ENCODE measurements at regions not wholly inside any gene's neighbourhood (a gene's known extent, or its start where the extent isn't known, plus 50 kb on each side); places are given as distances from the start of the nearest gene placed in this dataset.
"Not testable (repeated sequence)": the region's sequence is repeated elsewhere in the genome, so short reads cannot be mapped to it uniquely, and the experiment has no call there.

GRCh38 chr6:168377856-168378832 is 58.6 kb upstream of the DACT2 start:
- H3K56ac ChIP-seq (ENCODE audit: extremely low read depth, insufficient read depth, low read length), result no peak overlapping the region
- H4K8ac ChIP-seq (ENCODE audit: low read depth in 2 of 2, low read length in 2 of 2), result no peak overlapping the region
- intact Hi-C loops (cut with micrococcal nuclease), result no loop called here
- no peak overlapping the region for H3K4ac ChIP-seq (ENCODE audit: low read depth, low read length)
- BruUV-seq (replicated peaks), result no TSS peak
- no peaks in the 10 kb centered on the region for H4K20me1 ChIP-seq (ENCODE audit: insufficient read depth, low read length)
- H3K9ac ChIP-seq (ENCODE audit: low read depth, low read length), result no peak overlapping the region
- H3K23ac ChIP-seq (ENCODE audit: low read depth, low read length), result no peak overlapping the region
- H3K18ac ChIP-seq (ENCODE audit: low read depth, low read length), result no peak overlapping the region
- no peak overlapping the region for H2BK15ac ChIP-seq (ENCODE audit: low read depth, low read length)
- H3K4me3 ChIP-seq (ENCODE audit: insufficient read depth, low read depth, low read length), result no peak overlapping the region
- 78% methylated on average over 11 of the region's 28 CpGs; no CpG with 5 or more reads in 1 of the 2 experiments for WGBS, 2 experiments (ENCODE audit: extremely low coverage in 2 of 2, insufficient read length in 1 of 2)
- no peaks in the 10 kb centered on the region for H3K9me1 ChIP-seq (ENCODE audit: insufficient read depth, low read length)
- DNase-seq, result no peak
- TF ChIP-seq SMC3 (IDR thresholded peaks at IDR 0.05; ENCODE audit: low read depth, low read length) (no peak), BHLHE40 (IDR thresholded peaks at IDR 0.05; ENCODE audit: low read depth, low read length) (no peak), RFX5 (IDR thresholded peaks at IDR 0.05; ENCODE audit: low read depth, low read length) (no peak), MAZ (IDR thresholded peaks at IDR 0.05; ENCODE audit: borderline replicate concordance, low read depth, low read length) (no peak), CEBPB (IDR thresholded peaks at IDR 0.05; ENCODE audit: low read depth, low read length) (no peak), RCOR1 (IDR thresholded peaks at IDR 0.05; ENCODE audit: insufficient replicate concordance, low read length) (no peak)
- H2AK5ac ChIP-seq (ENCODE audit: low read depth, low read length), result no peak overlapping the region
- no peak overlapping the region for H3K4me2 ChIP-seq (ENCODE audit: low read depth, low read length)
- ATAC-seq (ENCODE audit: low read depth), result no peak
- H2BK20ac ChIP-seq (ENCODE audit: low read depth, low read length), result no peak overlapping the region
- H3K36me3 ChIP-seq (ENCODE audit: control insufficient read depth, insufficient read depth, low read length), result no peaks in the 10 kb centered on the region
- no peak overlapping the region for H2AFZ ChIP-seq (replicated peaks; ENCODE audit: low read length, poor library complexity)
- no peaks in the 10 kb centered on the region for H3K79me1 ChIP-seq (ENCODE audit: low read depth in 1 of 2, low read length in 2 of 2)
- no peak overlapping the region for H2BK120ac ChIP-seq (ENCODE audit: low read depth, low read length)
- no peak overlapping the region for H3K27ac ChIP-seq (ENCODE audit: insufficient read depth, low read length)
- dilution Hi-C loops (cut with HindIII; ENCODE audit: low sequenced_read_pairs, unreplicated experiment), result no loop called here
- peaks cover 68% of the 10 kb centered on the region for H3K9me3 ChIP-seq (ENCODE audit: control insufficient read depth, insufficient read depth, low read length)
- H3K4me1 ChIP-seq (ENCODE audit: control insufficient read depth, insufficient read depth, low read length), result no peaks in the 10 kb centered on the region
- ChIA-PET POLR2A (ENCODE audit: unreplicated experiment) (no interaction called here), CTCF (no interaction called here)
- H4K5ac ChIP-seq (ENCODE audit: low read depth, low read length), result no peak overlapping the region
- in situ Hi-C loops (cut with MboI; ENCODE audit: low sequenced_read_pairs), result no loop called here
- no peak overlapping the region for H2AK9ac ChIP-seq (replicated peaks; ENCODE audit: low read depth, low read length, poor library complexity)
- no peak overlapping the region for H4K91ac ChIP-seq (ENCODE audit: insufficient read depth, low read depth, low read length)
- H2BK5ac ChIP-seq (ENCODE audit: low read depth, low read length, poor library complexity, severe bottlenecking), result no peak overlapping the region
- no peaks in the 10 kb centered on the region for H3K27me3 ChIP-seq (ENCODE audit: control insufficient read depth, insufficient read depth, low read length)
- no peak overlapping the region for H3K14ac ChIP-seq (replicated peaks; ENCODE audit: low read depth, low read length)

DNA sequence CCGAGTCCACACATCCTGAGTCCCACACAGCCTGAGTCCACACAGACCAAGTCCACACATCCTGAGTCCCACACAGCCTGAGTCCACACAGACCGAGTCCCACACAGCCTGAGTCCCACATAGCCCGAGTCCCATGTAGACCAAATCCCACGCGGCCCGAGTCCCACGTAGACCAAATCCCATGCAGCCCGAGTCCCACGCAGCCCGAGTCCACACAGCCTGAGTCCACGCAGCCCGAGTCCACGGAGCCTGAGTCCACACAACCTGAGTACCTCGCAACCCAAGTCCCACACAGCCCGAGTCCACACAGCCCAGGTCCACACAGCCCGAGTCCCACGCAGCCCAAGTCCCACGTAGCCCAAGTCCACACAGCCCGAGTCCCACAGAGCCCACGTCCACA is 60.0 kb upstream of the DACT2 start:
- H3K4me3 ChIP-seq (ENCODE audit: insufficient read depth, low read depth, low read length); dilution Hi-C loops (cut with HindIII; ENCODE audit: low sequenced_read_pairs, unreplicated experiment); H2AK9ac ChIP-seq (replicated peaks; ENCODE audit: low read depth, low read length, poor library complexity); H4K20me1 ChIP-seq (ENCODE audit: insufficient read depth, low read length); H3K27ac ChIP-seq (ENCODE audit: insufficient read depth, low read length); H4K8ac ChIP-seq (ENCODE audit: low read depth in 2 of 2, low read length in 2 of 2); in situ Hi-C loops (cut with MboI; ENCODE audit: low sequenced_read_pairs); H3K14ac ChIP-seq (replicated peaks; ENCODE audit: low read depth, low read length); H3K79me1 ChIP-seq (ENCODE audit: low read depth in 1 of 2, low read length in 2 of 2); H2BK15ac ChIP-seq (ENCODE audit: low read depth, low read length); CTCF ChIA-PET; H3K4me2 ChIP-seq (ENCODE audit: low read depth, low read length); H3K56ac ChIP-seq (ENCODE audit: extremely low read depth, insufficient read depth, low read length); ATAC-seq (ENCODE audit: low read depth); DNase-seq; H3K18ac ChIP-seq (ENCODE audit: low read depth, low read length); H2BK5ac ChIP-seq (ENCODE audit: low read depth, low read length, poor library complexity, severe bottlenecking); BruUV-seq (replicated peaks); H3K9me1 ChIP-seq (ENCODE audit: insufficient read depth, low read length); H4K91ac ChIP-seq (ENCODE audit: insufficient read depth, low read depth, low read length); H3K4ac ChIP-seq (ENCODE audit: low read depth, low read length); H2BK20ac ChIP-seq (ENCODE audit: low read depth, low read length); H3K9ac ChIP-seq (ENCODE audit: low read depth, low read length); H4K5ac ChIP-seq (ENCODE audit: low read depth, low read length); H2AK5ac ChIP-seq (ENCODE audit: low read depth, low read length); H2AFZ ChIP-seq (replicated peaks; ENCODE audit: low read length, poor library complexity); H3K27me3 ChIP-seq (ENCODE audit: control insufficient read depth, insufficient read depth, low read length); H2BK120ac ChIP-seq (ENCODE audit: low read depth, low read length); intact Hi-C loops (cut with micrococcal nuclease); POLR2A ChIA-PET (ENCODE audit: unreplicated experiment); H3K36me3 ChIP-seq (ENCODE audit: control insufficient read depth, insufficient read depth, low read length); H3K23ac ChIP-seq (ENCODE audit: low read depth, low read length); H3K4me1 ChIP-seq (ENCODE audit: control insufficient read depth, insufficient read depth, low read length): not testable (repeated sequence)
- no CpG with 5 or more reads among the region's 20 CpGs for WGBS, 2 experiments (ENCODE audit: extremely low coverage in 2 of 2, insufficient read length in 1 of 2)
- peaks cover 62% of the 10 kb centered on the region for H3K9me3 ChIP-seq (ENCODE audit: control insufficient read depth, insufficient read depth, low read length)
